Sigmoid colon (tissue), 4 donors: ENCODE measurements at regions not wholly inside any gene's neighbourhood (a gene's known extent, or its start where the extent isn't known, plus 50 kb on each side); places are given as distances from the start of the nearest gene placed in this dataset.

Experiments
- EP300 ChIP-seq, 4 donors: sonication (generic); formaldehyde crosslinking; IDR thresholded peaks; one replicate each; pipeline ENCODE4 v1.6.1; 2017; ENCODE audit warnings: antibody characterized with exemption in 4 of 4
- TF ChIP-seq, protein P1 (sequence below), 4 experiments: fragments of 450-650 bp in 3 of 4; fragments of 200-600 bp in 1 of 4; IDR thresholded peaks; one replicate each; pipeline ENCODE4 v1.5.1; 2016 to 2019; ENCODE audit warnings: antibody characterized with exemption in 4 of 4, mild to moderate bottlenecking in 3 of 4, moderate library complexity in 2 of 4

GRCh38 chr7:30222515-30223215 lies 61.7 kb upstream of the ZNRF2 start:
- TF ChIP-seq, protein P1, sequence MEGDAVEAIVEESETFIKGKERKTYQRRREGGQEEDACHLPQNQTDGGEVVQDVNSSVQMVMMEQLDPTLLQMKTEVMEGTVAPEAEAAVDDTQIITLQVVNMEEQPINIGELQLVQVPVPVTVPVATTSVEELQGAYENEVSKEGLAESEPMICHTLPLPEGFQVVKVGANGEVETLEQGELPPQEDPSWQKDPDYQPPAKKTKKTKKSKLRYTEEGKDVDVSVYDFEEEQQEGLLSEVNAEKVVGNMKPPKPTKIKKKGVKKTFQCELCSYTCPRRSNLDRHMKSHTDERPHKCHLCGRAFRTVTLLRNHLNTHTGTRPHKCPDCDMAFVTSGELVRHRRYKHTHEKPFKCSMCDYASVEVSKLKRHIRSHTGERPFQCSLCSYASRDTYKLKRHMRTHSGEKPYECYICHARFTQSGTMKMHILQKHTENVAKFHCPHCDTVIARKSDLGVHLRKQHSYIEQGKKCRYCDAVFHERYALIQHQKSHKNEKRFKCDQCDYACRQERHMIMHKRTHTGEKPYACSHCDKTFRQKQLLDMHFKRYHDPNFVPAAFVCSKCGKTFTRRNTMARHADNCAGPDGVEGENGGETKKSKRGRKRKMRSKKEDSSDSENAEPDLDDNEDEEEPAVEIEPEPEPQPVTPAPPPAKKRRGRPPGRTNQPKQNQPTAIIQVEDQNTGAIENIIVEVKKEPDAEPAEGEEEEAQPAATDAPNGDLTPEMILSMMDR (IDR thresholded peaks at IDR 0.05) = no peak
- no peak for TF ChIP-seq EP300 (IDR thresholded peaks at IDR 0.05)
